GM21360 (cell line): ENCODE measurements at regions not wholly inside any gene's neighbourhood (a gene's known extent, or its start where the extent isn't known, plus 50 kb on each side); places are given as distances from the start of the nearest gene placed in this dataset.

Source experiments
- ATAC-seq: cut with Tn5 transposase; IDR thresholded peaks from one replicate; pipeline ENCODE4 v1.9.1; 2021; ENCODE audit warnings: mild to moderate bottlenecking, moderate library complexity; ENCODE audit not compliant: unreplicated experiment

DNA sequence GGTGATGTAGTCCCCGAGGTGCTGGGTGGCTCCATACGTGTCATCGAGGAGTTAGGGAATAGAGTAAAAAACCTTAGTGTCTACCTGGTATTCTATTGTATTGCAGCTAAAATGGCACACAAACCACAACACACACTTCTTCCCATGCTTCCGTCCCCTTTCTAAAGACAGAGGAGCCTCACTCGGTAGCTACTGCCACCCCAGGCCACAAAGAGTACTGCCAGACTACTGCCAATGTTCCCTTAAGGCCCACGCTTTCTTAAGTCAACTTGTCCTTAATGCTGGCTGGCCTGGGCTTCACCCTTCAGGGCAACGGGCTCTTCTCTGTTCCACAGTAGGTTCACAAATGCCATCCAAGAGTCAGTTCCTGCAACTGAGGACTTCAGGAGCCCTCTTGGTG, 673.0 kb downstream of the ELAVL2 start:
- ATAC-seq, result no peak

DNA sequence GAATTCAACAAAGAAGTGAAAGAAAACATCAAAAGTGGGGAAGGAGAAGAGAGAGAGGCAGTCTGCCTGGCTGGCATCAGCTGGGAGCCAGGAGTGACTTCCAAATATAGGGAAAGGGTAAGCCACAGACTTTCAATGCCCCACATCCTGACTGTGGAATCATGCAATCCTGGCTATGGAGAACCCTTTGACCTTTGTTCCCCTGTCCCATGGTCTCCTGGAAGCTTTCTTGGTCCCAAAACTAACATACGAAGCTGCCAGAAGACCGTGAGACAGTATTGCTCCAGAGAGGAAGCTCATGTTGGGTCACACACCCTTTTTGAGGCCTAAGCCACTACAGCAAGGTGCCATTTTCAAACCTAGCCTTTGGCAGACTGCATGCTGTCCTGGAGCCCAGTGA, 665.5 kb downstream of the ELAVL2 start:
- no peak for ATAC-seq

GRCh38 chr9:23160952-23161469, 665.0 kb downstream of the ELAVL2 start:
- ATAC-seq, result no peak

DNA sequence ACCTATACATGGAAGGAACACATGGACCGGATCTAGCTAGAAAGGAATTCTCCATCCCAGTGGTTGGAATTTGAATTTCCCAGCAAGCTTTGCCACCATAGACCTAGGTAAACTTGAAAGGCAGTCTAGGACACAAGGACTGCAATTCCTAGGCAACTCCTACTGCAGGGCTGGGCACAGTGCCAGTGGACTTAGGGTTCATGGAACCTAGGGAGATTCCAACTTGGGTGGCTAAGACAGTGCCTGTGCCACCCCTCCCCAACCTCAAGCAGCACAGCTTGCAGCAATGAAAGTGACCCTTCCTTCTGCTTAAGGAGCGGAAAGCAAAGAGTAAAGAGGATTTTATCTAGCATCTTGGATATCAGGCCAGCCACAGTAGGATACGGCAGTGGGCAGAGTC, 663.3 kb downstream of the ELAVL2 start:
- ATAC-seq, result no peak

DNA sequence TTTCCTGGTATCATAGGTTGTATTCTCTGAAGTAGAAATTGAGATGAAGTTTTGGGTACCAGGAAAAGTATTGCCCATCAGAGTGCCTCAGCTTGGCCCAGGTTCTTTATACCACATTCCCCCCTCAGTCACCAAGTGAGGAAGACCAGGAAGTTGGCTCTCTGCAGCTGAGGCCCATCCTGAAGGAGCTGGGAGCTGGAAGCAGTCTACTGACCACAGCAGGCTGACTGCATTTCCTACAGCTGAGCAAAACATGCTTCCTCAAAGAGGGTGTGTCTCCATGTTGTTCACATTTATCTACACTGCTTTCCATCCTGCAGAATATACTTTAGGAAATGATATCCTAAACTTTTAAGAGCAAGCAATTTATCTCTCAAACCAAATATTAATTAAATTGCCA, 654.6 kb downstream of the ELAVL2 start:
- ATAC-seq, result no peak

DNA sequence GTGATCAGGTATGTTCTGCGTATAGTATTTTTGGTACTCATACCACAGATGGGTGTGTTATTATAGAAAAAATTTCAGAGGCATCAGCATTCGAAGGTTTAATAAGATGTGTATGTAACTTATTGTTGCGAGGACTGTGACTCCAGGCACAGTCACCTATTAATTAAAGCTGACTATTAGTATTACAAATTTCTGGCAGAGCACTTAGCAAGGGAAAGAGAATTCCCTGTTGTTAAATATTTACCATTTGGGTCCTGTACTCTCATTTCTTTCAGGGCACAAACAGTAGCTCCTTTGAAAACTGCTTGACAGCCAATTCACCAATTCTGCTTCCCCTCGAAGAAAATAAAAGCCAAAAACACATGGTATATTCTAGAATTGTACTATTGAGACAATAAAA, 653.8 kb downstream of the ELAVL2 start:
- ATAC-seq, result no peak

- no peak for ATAC-seq
These were observed 652.9 kb downstream of the ELAVL2 start for GRCh38 chr9:23172979-23173637.

DNA sequence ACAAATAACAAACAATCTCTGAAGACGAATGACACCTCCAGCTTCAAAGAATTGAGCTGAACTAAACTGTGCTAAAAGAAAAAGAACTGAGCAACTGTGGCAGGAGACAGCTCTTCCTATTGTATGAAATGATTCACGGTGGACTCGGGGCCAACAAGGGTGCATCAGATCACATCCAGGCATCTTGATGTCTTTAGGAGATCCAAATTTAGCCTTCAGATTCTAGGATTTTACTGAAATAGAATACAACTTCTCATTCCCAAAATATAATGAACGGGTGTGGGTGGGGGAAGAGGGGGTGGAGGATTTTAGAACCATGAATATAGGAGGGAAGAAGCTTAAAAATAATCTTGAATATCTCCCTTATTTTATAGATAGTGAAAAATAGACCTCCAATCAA, 631.8 kb downstream of the ELAVL2 start:
- ATAC-seq, result no peak

DNA sequence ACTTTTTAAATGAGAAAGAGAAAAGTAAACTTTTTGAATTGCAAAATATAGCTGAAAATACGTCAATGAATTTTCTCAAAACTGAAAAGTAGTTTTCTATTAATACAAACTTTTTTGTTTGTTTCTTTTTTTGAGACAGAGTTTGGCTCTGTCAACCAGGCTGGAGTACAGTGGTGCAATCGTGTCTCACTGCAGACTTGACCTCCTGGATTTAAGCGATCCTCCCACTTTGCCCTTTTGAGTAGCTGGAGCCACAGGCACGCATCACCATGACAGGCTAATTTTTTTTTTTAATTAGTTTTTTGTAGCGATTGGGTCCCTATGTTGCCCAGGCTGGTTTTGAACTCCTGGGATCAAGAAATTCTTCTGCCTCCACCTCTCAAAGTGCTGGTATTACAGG, 610.4 kb downstream of the ELAVL2 start:
- no peak for ATAC-seq

GRCh38 chr9:23219471-23219870, 606.6 kb downstream of the ELAVL2 start:
- no peak for ATAC-seq

GRCh38 chr9:23220171-23220570, 605.9 kb downstream of the ELAVL2 start:
- ATAC-seq, result no peak

DNA sequence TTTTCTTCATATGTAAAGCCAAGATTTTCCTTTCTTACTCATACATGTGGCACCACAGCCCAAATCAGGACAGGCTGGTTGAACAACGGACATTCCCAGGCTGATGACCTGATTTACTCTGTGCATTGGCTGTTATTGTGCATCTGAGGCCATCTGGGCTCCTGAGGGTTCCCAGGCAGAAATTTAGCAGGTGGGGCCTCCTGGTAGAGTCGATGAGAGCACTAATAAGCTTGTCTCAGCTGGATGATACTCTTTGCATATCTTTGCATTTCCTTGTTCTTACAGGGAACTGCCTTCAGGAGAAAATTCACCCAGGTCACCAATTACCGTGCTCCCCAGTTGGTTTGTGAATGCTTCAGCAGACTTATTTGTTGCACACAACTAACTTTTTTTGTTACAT, 605.1 kb downstream of the ELAVL2 start:
- no peak for ATAC-seq

- ATAC-seq, result no peak
These were observed 596.1 kb downstream of the ELAVL2 start for GRCh38 chr9:23229890-23230317.

- ATAC-seq, result no peak
These were observed 593.2 kb downstream of the ELAVL2 start for GRCh38 chr9:23232831-23233230.

DNA sequence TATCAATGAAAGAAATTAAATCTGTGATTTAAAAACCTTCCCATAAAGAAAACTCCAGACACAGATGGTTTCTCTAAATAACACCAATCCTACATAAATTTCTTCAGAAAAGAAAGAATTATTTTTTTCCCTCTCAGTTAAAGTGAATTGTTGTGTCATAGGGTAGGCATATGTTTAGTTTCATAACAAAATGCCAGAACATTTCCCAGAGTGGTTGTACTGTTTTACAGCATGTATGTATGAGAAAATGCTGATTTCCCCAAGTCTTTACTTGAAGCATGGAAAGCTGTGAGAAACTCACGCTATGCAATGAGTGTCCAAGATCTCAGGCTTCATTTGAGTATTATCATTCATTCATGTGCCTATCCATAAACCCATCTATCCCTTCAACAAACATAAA, 582.5 kb downstream of the ELAVL2 start:
- no peak for ATAC-seq

- ATAC-seq, result no peak
These were observed 581.0 kb downstream of the ELAVL2 start for GRCh38 chr9:23245067-23245466.

DNA sequence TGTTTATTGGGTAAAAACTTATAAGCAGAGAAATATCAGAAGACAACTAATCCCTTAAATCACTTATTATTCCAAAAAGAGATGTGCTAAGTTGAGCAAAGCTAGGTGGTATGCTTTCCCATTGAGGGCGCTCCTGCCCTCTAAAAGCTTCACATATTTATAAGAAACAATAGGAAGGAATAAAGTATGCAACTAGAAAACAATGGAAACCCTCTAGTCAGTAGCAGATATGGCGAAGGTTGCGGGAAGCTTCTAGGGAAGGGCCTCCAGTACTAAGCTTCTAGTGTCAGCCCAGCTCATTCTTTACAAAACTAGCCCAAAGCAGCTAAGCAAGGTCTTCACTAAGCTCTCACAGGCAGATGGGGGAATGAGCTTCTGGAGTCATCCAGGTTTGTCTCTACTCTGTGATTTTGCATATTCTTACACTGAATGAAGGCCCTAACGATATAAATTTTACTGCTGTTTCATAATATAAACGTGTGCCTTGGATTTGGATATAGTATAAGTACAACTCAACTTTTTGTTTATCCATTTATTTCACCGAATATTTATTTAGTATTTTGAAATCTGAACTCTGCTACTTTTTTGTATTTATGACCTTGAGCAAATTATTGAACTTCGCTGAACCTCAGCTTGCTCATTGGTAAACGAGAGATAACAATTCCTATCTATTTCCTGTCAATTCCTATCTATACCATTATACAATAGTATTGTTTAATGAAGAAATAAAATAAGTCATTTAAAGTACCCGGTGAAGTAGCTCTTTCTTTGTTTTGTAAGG, 571.4 kb downstream of the ELAVL2 start:
- ATAC-seq, result no peak

- no peak for ATAC-seq
These were observed 570.7 kb downstream of the ELAVL2 start for GRCh38 chr9:23255346-23255745.

DNA sequence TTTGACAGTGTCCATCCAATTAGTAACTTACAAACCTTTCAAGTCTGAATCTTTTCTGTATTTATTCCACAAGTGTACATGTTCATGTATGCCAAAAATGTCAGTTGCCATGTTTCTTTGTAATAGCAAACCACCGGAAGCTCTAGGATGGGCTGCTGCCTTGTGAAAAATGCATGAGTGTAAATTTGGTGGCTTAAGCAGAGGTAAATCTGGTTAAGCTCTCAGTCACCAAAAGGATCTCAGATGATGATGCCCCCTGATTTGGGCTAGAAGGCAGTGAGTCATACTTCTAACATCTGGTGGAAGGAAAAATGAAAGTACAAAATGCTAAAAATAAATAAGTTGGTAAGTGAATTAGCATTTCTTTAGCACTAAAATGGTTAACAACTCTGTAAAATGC, 567.5 kb downstream of the ELAVL2 start:
- ATAC-seq, result no peak

DNA sequence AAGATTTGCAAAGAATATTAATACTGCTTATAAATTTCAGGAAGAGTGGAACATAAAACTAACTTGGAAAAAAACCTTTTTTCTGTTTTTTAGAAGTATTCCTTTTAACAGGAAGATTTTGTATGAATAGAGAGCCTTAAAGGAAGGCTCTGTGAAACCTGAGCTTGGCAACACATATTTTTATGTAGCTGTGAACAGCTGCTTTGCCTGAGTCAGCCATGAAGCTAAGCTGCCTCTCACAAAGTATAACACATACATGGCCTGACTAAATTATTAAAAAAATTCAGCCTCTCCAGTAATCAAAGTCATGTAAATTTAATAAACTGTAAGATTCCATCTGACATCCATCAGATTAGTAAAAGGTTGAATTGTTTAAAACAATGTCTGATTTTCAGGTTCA, 547.5 kb downstream of the ELAVL2 start:
- ATAC-seq, result no peak

DNA sequence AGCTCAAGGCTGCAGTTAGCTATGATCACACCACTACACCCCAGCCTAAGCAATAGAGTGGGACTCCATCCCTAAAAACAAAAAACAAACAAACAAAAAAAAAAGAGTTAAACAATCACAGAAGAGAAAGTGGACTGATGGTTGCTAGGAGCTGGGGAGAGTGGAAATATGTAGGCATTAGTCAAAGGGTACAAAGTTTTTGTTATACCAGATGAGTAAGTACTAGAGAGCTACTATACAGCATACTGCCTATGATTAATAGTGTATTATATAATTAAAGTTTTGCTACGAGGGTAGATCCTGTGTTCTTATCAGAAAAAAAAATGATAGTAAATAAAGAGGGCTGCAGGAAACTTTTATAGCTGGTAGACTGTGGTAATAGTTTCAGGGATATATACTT, 538.6 kb downstream of the ELAVL2 start:
- ATAC-seq, result no peak

DNA sequence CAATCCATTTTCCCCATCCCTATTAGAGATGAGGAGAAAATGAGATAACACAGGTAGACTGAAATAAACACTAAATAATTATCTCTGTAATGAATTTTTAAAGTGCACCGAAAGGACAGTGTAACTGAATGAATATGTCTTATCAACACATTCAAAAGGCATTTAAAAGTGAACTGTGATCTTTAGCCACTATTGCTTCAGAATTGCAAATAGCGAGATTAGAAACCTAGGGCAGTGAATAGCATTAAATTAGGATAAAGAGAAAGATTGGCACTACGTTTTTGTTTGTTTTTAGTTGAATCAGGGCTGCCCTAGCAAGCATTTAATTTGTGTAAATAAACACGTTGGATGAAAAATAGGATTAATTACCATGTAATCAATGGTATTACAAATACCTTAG, 537.5 kb downstream of the ELAVL2 start:
- no peak for ATAC-seq
